DMS153 treated with DMSO at 0.1 percent for 48 hours (cell line): ENCODE measurements at regions not wholly inside any gene's neighbourhood (a gene's known extent, or its start where the extent isn't known, plus 50 kb on each side); places are given as distances from the start of the nearest gene placed in this dataset.
"Not testable (repeated sequence)": the region's sequence is repeated elsewhere in the genome, so short reads cannot be mapped to it uniquely, and the experiment has no call there.

Experiments used
- DNase-seq: peaks from one replicate; lab custom pipeline; 2025; ENCODE audit not compliant: unreplicated experiment; lab: John Stamatoyannopoulos, UW

- DNase-seq = no peak
Measured at GRCh38 chr18:35822413-35822812, 150.1 kb upstream of the RMP24 start.

DNA sequence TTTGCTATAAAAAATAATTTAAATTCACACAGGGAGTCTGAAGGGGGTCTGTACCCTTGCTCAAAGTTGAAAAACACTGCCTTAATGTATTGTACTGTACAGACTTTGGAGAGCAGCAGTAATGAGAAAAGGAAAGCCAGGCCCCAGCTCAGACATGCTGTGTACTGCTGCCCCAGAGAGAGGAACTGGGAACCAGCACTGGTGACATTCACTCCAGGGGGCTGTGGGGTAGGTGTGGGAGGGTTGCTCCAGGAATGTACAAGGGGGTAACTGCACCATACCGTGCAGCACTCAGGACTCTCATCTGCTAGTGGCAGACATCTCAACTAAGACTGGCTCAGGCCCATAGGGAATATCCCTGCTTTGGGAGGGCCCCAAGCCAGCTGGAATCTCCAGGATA lies 146.0 kb upstream of the RMP24 start:
- DNase-seq = no peak

DNA sequence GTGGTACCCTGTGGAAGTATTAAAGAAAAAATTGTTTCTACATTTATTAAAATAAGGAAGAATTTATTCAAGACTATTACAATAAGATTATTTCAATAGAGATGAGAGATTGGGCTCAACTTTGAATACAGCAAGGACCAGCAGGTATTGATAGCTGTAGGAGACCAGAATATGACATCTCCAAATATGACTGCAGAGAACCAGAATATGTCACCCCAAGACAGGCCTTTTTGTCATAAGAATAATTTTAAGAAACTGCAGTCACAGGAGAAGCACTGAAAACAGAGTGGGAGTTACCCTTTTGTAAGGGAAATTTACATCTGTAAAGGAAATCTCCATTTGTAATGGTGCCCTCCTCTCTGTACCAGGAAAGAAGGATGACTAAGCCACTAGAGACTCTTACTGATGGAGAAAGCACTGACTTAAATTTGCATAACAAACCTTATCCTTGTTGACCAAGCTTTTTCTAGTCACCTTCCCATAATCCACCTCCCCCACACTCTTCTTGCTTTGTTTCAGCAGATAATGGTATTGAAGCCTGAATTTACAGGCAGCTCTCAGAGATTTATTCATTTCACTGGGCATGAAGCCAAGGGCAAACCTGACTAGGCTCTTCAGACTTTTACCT lies 145.1 kb upstream of the RMP24 start:
- DNase-seq = peak; percentile 61

DNA sequence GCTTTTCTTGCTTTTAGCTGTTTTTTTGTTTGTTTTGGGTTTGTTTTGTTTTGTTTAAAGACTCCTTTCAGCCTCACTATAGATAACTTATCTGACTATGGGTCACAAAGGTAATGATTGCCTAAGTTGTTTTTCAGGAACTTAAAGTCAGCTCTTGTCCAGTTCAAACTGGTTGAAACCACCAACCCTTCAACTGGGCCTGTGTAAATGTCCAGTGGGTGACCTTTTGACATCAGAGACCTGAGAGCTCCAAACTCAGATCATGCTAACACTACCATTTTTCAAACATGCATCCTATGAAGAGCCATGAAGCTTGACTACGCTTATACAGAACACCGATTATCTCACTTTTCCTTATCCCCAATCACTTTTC lies 144.6 kb upstream of the RMP24 start:
- DNase-seq = no peak

DNA sequence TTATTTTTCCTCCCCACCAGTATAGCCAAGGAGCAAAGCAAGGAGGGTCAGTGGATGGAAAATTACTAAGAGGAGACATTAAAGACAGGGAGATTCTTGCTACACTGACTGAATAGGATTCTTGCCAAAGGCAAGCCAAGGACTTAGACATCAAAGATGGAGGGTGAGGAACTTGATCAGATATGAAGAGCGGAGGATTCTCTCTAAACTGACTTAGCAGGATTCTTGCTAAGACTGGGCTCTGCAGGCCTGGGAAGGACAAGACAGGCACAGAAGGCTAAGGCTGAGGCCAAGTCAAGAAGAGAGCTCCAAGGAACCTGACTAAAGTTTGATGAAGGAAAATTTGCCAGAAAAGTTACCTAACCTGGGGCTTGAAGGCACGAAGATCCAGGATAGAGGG lies 143.9 kb upstream of the RMP24 start:
- no peak for DNase-seq

GRCh38 chr18:35835366-35835765 lies 137.1 kb upstream of the RMP24 start:
- DNase-seq = no peak

- DNase-seq = no peak
Measured at GRCh38 chr18:35835833-35836232, 136.6 kb upstream of the RMP24 start.

DNA sequence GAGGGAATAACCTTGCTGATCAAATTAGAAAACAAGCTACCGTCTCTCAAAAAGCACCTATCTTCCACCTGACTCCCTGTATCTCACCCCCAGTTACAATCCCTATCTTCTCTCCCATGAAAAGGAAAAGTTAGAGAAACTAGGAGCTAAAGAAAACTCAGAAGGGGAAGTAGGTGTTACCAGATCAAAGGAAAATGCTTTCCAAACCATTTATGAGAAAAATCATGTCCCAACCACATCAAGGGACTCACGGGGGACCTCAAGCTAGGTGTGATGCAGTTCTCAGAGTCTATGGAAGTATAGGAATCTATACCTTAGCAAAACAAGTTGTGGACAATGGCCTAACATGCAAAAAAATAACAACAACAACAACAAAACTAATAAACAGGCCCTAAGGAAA lies 135.5 kb upstream of the RMP24 start:
- no peak for DNase-seq

DNA sequence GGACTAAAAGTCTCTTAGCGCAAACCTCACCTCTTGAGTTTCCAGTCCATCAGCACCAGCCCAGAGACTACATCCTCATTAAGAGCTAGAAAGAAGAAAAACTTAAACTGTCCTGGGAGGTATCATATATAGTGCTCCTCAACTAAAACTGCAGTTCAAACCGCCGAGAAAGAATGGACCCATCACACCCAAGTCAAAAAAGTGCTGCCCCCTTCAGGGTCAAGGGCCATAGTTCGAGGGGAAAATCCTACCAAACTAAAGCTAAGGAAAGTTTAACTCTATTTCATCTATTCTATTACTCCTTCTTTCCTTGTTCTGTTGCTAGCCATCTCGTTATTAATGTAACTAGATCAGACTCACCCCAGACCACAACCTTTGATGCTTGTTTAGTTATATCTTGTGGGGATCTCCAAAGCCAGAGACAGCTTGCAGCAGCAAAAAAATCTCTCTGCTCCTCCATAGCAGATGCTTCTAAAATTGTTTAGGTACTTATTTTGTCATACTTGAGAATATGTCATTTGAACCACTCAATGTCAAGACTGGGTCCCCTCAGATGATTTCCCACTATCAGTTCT lies 134.5 kb upstream of the RMP24 start:
- no peak for DNase-seq

DNA sequence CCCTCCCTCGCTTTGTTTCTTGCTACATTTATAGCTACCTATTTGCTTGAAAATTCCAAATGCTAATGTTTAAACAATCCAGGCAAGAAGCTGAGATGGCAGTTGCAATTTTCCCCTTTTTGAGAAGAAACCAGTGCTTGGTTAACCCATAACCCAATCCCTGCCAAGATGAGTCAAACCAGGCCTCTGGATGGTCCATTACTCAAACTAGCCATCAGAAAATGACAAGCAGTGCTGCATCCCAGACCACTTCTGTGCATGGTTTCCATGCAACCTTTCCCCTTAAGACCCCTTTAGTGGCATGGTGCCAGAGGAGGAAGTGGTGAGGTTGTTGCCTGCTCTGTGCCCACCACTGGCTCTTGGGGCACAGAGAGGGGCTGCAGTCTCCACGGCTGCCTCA lies 131.2 kb upstream of the RMP24 start:
- DNase-seq = no peak

- DNase-seq = no peak
Measured at GRCh38 chr18:35842536-35842935, 129.9 kb upstream of the RMP24 start.

DNA sequence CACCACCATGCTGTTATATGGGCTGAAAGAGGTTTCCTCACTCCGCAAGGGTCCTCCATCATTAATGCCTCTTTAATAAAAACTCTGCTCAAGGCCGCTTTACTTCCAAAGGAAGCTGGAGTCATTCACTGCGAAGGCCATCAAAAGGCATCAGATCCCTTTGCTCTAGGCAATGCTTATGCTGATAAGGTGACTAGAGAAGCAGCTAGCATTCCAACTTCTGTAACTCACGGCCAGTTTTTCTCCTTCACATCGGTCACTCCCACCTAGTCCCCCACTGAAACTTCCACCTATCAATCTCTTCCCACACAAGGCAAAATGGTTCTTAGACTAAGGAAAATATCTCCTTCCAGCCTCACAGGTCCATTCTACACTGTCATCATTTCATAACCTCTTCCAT lies 124.2 kb upstream of the RMP24 start:
- not testable (repeated sequence) for DNase-seq

DNA sequence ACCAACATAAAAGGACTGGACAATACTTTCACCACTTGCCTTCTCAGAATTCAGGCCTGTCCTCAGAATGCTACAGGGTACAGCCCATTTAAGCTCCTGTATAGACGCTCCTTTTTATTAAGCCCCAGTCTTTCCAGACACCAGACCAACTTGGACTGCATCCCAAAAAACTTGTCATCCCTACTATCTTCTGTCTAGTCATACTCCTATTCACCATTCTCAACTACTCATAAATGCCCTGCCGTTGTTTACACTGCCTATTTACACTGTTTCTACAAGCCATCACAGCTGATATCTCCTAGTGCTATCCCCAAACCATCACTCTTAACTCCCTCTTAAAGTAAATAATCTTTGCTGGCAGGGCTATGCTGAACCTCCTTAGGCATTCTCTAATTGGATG lies 123.2 kb upstream of the RMP24 start:
- DNase-seq = not testable (repeated sequence)

DNA sequence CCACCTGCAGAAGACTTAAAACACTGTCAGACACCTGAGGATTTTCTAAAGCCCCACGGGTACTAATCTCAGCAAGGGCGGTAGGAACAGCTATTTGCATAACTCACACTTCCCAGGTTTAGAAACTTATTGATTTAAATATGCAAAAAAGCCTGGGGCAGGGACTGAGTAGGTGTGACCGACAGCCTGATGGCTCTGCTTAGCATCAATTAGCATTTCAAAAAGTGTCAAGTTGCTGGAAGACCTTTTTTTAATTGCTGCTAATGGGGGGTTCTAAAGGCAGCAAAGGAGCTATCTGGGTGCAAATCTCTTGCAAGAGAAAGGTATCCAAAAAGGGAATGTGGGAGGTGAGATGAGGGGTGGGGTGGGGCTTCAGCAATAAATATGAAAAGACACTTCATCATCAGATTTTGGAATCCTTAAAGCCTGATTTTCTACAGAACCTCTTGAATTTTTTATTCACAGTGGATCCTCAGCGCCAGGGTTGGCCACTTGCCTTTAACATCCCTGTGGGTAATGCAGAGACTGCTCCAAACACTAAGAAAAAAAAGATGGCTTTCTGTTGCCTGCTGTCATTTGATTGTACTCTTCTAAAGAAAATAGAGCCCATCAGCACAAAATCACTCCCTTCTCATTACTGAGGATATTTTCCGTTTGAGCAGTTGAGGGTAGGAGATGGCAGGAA lies 121.1 kb upstream of the RMP24 start:
- no peak for DNase-seq

GRCh38 chr18:35852786-35853185 lies 119.7 kb upstream of the RMP24 start:
- DNase-seq = no peak

DNA sequence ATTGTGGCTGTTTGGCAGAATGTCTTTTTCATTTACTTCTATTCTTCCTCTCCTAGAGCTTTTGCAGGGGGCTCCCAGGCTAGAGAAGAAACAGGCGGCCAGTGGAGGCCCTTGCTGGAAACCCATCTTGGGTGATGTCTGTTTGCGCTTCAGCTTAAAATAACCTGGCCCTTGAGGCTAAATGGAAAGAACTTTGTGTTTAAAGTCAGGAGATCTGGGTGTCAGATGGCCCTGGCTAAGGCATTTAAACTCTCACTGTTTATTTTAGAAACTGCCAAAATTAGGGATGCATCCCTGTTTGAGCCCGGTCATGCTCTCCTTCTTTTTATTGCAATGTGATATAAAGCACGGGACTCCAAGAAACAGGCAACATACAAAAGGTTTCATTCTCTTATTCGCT lies 118.4 kb upstream of the RMP24 start:
- DNase-seq = no peak

GRCh38 chr18:35856178-35856577 lies 116.3 kb upstream of the RMP24 start:
- DNase-seq = no peak

DNA sequence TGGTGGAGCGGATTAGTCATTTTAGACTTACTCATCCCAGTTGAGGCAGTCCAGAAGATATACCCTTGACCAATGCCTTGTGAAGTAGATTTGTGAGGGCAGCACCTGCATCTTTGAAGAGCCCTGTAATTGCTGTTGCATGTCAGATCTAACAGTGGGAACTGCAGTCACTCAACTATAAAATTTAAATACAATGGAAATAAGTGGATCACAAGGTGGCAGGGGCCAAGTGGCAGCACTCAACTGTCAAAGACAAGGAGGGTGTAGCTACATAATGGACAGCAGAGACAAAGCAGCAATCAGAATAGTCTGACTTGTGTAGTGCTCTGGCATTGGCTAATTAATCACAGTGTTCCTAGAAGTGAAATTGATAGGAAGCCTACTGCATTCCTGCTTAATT lies 115.8 kb upstream of the RMP24 start:
- not testable (repeated sequence) for DNase-seq

GRCh38 chr18:35857581-35857980 lies 114.9 kb upstream of the RMP24 start:
- DNase-seq = not testable (repeated sequence)

GRCh38 chr18:35861367-35862118 lies 110.9 kb upstream of the RMP24 start:
- no peak for DNase-seq

GRCh38 chr18:35862119-35862640 lies 110.3 kb upstream of the RMP24 start:
- DNase-seq = no peak

GRCh38 chr18:35864916-35865315 lies 107.6 kb upstream of the RMP24 start:
- DNase-seq = no peak
